Tibial nerve (tissue), 4 donors: ENCODE measurements at regions not wholly inside any gene's neighbourhood (a gene's known extent, or its start where the extent isn't known, plus 50 kb on each side); places are given as distances from the start of the nearest gene placed in this dataset.
"Not testable (repeated sequence)": the region's sequence is repeated elsewhere in the genome, so short reads cannot be mapped to it uniquely, and the experiment has no call there.

Experiments
- CTCF ChIP-seq, 5 experiments: fragments of 200-600 bp in 3 of 5; fragments of 450-650 bp in 2 of 5; sonication (generic) in 3 of 5; IDR thresholded peaks; one replicate each; pipeline ENCODE4 v1.5.1; 2016 to 2019; ENCODE audit warnings: antibody characterized with exemption in 5 of 5, mild to moderate bottlenecking in 3 of 5, moderate library complexity in 2 of 5
- EP300 ChIP-seq, 2 donors: sonication (generic); formaldehyde crosslinking; IDR thresholded peaks; one replicate each; pipeline ENCODE4 v1.6.1; 2017; ENCODE audit warnings: antibody characterized with exemption in 2 of 2, mild to moderate bottlenecking in 1 of 2
- POLR2A ChIP-seq, 2 donors: fragments of 450-650 bp; IDR thresholded peaks; one replicate each; pipeline ENCODE4 v1.6.1; 2017; ENCODE audit warnings: antibody characterized with exemption in 2 of 2, mild to moderate bottlenecking in 2 of 2, moderate library complexity in 2 of 2

- not testable (repeated sequence) for TF ChIP-seq CTCF, EP300, POLR2A (IDR thresholded peaks at IDR 0.05)
Observed at GRCh38 chr4:49120804-49121203, 134.7 kb downstream of the CWH43 start.
